NB4 (cell line): ENCODE measurements at regions not wholly inside any gene's neighbourhood (a gene's known extent, or its start where the extent isn't known, plus 50 kb on each side); places are given as distances from the start of the nearest gene placed in this dataset.
"Not testable (repeated sequence)": the region's sequence is repeated elsewhere in the genome, so short reads cannot be mapped to it uniquely, and the experiment has no call there.

Experiments
- CTCF ChIP-seq: IDR thresholded peaks from one replicate; pipeline ENCODE4 v1.5.1; 2012; ENCODE audit warnings: low read depth, low read length
- POLR2A ChIP-seq: IDR thresholded peaks from 2 replicates; pipeline ENCODE4 v1.6.1; 2011; ENCODE audit warnings: mild to moderate bottlenecking; ENCODE audit not compliant: insufficient read length; ENCODE audit errors: extremely low read depth

- not testable (repeated sequence) for TF ChIP-seq CTCF, POLR2A
Measured at GRCh38 chr9:62874745-62875599, 1685.1 kb downstream of the SPATA31A7 start.
